ENCODE measurements at regions not wholly inside any gene's neighbourhood (a gene's known extent, or its start where the extent isn't known, plus 50 kb on each side); places are given as distances from the start of the nearest gene placed in this dataset.

GRCh38 chr2:149670086-149670485 is 82.5 kb upstream of the MMADHC start:
- H3K4me2 ChIP-seq (ENCODE audit: control insufficient read depth, extremely low read depth, insufficient read depth, low read depth, low read length): no peak overlapping the region
- no peak overlapping the region for H3K9ac ChIP-seq (ENCODE audit: control insufficient read depth, extremely low read depth, insufficient read depth, low read length)
- TF ChIP-seq CTCF (optimal IDR thresholded peaks at IDR 0.05 in 1 of 3, IDR thresholded peaks at IDR 0.05 in 1 of 3, conservative IDR thresholded peaks at IDR 0.05 in 1 of 3; ENCODE audit: extremely low read depth in 1 of 3, insufficient read depth in 2 of 3, low read length in 3 of 3): no peak
- TF ChIP-seq EZH2 (IDR thresholded peaks at IDR 0.05; ENCODE audit: low read length): no peak
- no peaks in the 10 kb centered on the region for H3K9me3 ChIP-seq (ENCODE audit: control insufficient read depth, low read depth, low read length)
- H3K9me1 ChIP-seq (ENCODE audit: control insufficient read depth, extremely low read depth, insufficient read depth, low read length): no peaks in the 10 kb centered on the region
- FAIRE-seq: no peak
- H3K4me1 ChIP-seq (ENCODE audit: control insufficient read depth, extremely low read depth, insufficient read depth, low read length): no peaks in the 10 kb centered on the region
- DNase-seq (ENCODE audit: low read depth, low spot score): no peak
- H2AFZ ChIP-seq (ENCODE audit: control insufficient read depth, low read length): no peak overlapping the region
- H3K36me3 ChIP-seq (ENCODE audit: control insufficient read depth in 2 of 2, extremely low read depth in 1 of 2, insufficient read depth in 2 of 2, low read length in 2 of 2): no peaks in the 10 kb centered on the region
- H4K20me1 ChIP-seq (ENCODE audit: control insufficient read depth, extremely low read depth, insufficient read depth, low read length): no peaks in the 10 kb centered on the region
- H3K27ac ChIP-seq (ENCODE audit: control insufficient read depth, insufficient read depth, low read length): no peak overlapping the region
- dilution Hi-C loops (cut with MboI; ENCODE audit: extremely low pct_ligation_motif_present, low sequenced_read_pairs): no loop called here
- H3K27me3 ChIP-seq (ENCODE audit: control insufficient read depth, extremely low read depth, insufficient read depth, low read length): no peaks in the 10 kb centered on the region
- H3K79me2 ChIP-seq (ENCODE audit: control insufficient read depth, insufficient read depth, low read length): no peaks in the 10 kb centered on the region
- no peak overlapping the region for H3K4me3 ChIP-seq (ENCODE audit: control insufficient read depth in 2 of 3, extremely low read depth in 1 of 3, insufficient read depth in 2 of 3, low read depth in 1 of 3, low read length in 3 of 3)

GRCh38 chr2:149666809-149667320 is 79.3 kb upstream of the MMADHC start:
- no peaks in the 10 kb centered on the region for H3K27me3 ChIP-seq (ENCODE audit: control insufficient read depth, extremely low read depth, insufficient read depth, low read length)
- no peak overlapping the region for H3K4me3 ChIP-seq (ENCODE audit: control insufficient read depth in 2 of 3, extremely low read depth in 1 of 3, insufficient read depth in 2 of 3, low read depth in 1 of 3, low read length in 3 of 3)
- H3K9ac ChIP-seq (ENCODE audit: control insufficient read depth, extremely low read depth, insufficient read depth, low read length): no peak overlapping the region
- H3K9me1 ChIP-seq (ENCODE audit: control insufficient read depth, extremely low read depth, insufficient read depth, low read length): no peaks in the 10 kb centered on the region
- dilution Hi-C loops (cut with MboI; ENCODE audit: extremely low pct_ligation_motif_present, low sequenced_read_pairs): no loop called here
- FAIRE-seq (no peak), DNase-seq (ENCODE audit: low read depth, low spot score) (no peak)
- H3K4me2 ChIP-seq (ENCODE audit: control insufficient read depth, extremely low read depth, insufficient read depth, low read depth, low read length): no peak overlapping the region
- no peaks in the 10 kb centered on the region for H3K36me3 ChIP-seq (ENCODE audit: control insufficient read depth in 2 of 2, extremely low read depth in 1 of 2, insufficient read depth in 2 of 2, low read length in 2 of 2)
- no peak overlapping the region for H2AFZ ChIP-seq (ENCODE audit: control insufficient read depth, low read length)
- no peaks in the 10 kb centered on the region for H3K79me2 ChIP-seq (ENCODE audit: control insufficient read depth, insufficient read depth, low read length)
- TF ChIP-seq CTCF (optimal IDR thresholded peaks at IDR 0.05 in 1 of 3, IDR thresholded peaks at IDR 0.05 in 1 of 3, conservative IDR thresholded peaks at IDR 0.05 in 1 of 3; ENCODE audit: extremely low read depth in 1 of 3, insufficient read depth in 2 of 3, low read length in 3 of 3) (no peak), EZH2 (IDR thresholded peaks at IDR 0.05; ENCODE audit: low read length) (no peak)
- H3K4me1 ChIP-seq (ENCODE audit: control insufficient read depth, extremely low read depth, insufficient read depth, low read length): peaks cover 5% of the 10 kb centered on the region
- no peak overlapping the region for H3K27ac ChIP-seq (ENCODE audit: control insufficient read depth, insufficient read depth, low read length)
- no peaks in the 10 kb centered on the region for H4K20me1 ChIP-seq (ENCODE audit: control insufficient read depth, extremely low read depth, insufficient read depth, low read length)
- H3K9me3 ChIP-seq (ENCODE audit: control insufficient read depth, low read depth, low read length): no peaks in the 10 kb centered on the region

Measured in keratinocyte (primary cell).